GM13977 (cell line): ENCODE measurements at regions not wholly inside any gene's neighbourhood (a gene's known extent, or its start where the extent isn't known, plus 50 kb on each side); places are given as distances from the start of the nearest gene placed in this dataset.

ENCODE experiments used
- DNase-seq: peaks from one replicate; pipeline ENCODE4 v3.0.0; 2012; ENCODE audit warnings: low spot score
- CTCF ChIP-seq: IDR thresholded peaks from 2 replicates; pipeline ENCODE4 v1.5.1; 2012; ENCODE audit warnings: mild to moderate bottlenecking, control low read depth; ENCODE audit not compliant: insufficient read depth; ENCODE audit errors: extremely low read depth, missing control alignments
- in situ Hi-C: fragments of 300-500 bp; cut with MboI; formaldehyde crosslinking; loops from one replicate; pipeline ENCODE4 v1.12.0; 2022; ENCODE audit warnings: low sequenced_read_pairs, low pct_unique_long_range_greater_than_20kb, mixed read lengths, inconsistent platforms; ENCODE audit not compliant: unreplicated experiment

- TF ChIP-seq CTCF, result no peak
- in situ Hi-C loops, result no loop called here
- DNase-seq, result no peak
These were observed 121.2 kb upstream of the MAP1B start for GRCh38 chr5:71986101-71986500.

GRCh38 chr5:71988808-71989207 lies 118.5 kb upstream of the MAP1B start:
- no peak for DNase-seq
- TF ChIP-seq CTCF, result no peak
- in situ Hi-C loops, result no loop called here

GRCh38 chr5:71993600-71993999 lies 113.7 kb upstream of the MAP1B start:
- TF ChIP-seq CTCF, result no peak
- in situ Hi-C loops, result no loop called here
- DNase-seq, result no peak

- no peak for TF ChIP-seq CTCF
- in situ Hi-C loops, result no loop called here
- no peak for DNase-seq
These were observed 110.5 kb upstream of the MAP1B start for GRCh38 chr5:71996789-71997188.

- DNase-seq, result no peak
- TF ChIP-seq CTCF, result no peak
- in situ Hi-C loops, result no loop called here
These were observed 108.5 kb upstream of the MAP1B start for GRCh38 chr5:71998746-71999145.

- DNase-seq, result no peak
- TF ChIP-seq CTCF, result no peak
- in situ Hi-C loops, result loop anchor here (25.0 kb wide), 1 partner anchor 213 kb away; no protein-coding TSS in a partner anchor
These were observed 106.6 kb upstream of the MAP1B start for GRCh38 chr5:72000707-72001106.

GRCh38 chr5:72005671-72006070 lies 101.6 kb upstream of the MAP1B start:
- TF ChIP-seq CTCF, result no peak
- DNase-seq, result no peak

More at GRCh38 chr5:72005671-72006070, 101.6 kb upstream of the MAP1B start:
- in situ Hi-C loops, result loop anchor here (25.0 kb wide), 1 partner anchor 218 kb away; no protein-coding TSS in a partner anchor
